ENCODE measurements at regions not wholly inside any gene's neighbourhood (a gene's known extent, or its start where the extent isn't known, plus 50 kb on each side); places are given as distances from the start of the nearest gene placed in this dataset.

DNA sequence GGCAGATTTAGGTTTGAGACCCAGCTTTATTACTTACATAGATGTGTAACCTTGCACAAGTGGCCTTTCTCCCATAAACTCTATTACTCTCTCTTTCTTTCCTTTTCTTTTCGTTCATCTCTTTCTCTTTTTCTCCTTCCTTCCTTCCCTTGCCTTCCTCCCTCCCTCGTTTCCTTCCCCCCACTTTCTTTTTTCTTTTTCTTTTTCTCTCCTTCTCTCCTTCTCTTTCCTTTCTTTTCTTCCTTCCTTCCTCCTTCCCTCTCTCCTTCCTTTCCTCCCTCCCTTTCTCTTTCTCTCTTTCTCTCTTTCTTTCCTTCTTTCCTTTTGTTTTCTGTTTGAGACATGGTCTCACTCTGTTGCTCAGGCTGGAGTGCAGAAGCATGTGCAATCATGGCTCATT, 526.4 kb upstream of the CXorf51A start:
- ChIA-PET CTCF (no interaction called here), POLR2A (ENCODE audit: unreplicated experiment) (no interaction called here)
- no peak overlapping the region for H3K27ac ChIP-seq
- intact Hi-C loops (cut with micrococcal nuclease; ENCODE audit: unreplicated experiment) = no loop called here
- H3K79me2 ChIP-seq (ENCODE audit: low read depth) = no peaks in the 10 kb centered on the region
- no peaks in the 10 kb centered on the region for H3K9me3 ChIP-seq (ENCODE audit: insufficient read depth, low read depth)
- no peak for TF ChIP-seq EZH2 (IDR thresholded peaks at IDR 0.05; ENCODE audit: low read depth)
- no peak for TF ChIP-seq CTCF (conservative IDR thresholded peaks at IDR 0.05)
- H4K20me1 ChIP-seq (ENCODE audit: insufficient read depth) = peaks cover 5% of the 10 kb centered on the region; the same call in 1 of the 2 replicates
- H3K9me2 ChIP-seq (ENCODE audit: insufficient read depth) = no peaks in the 10 kb centered on the region
- H3K4me2 ChIP-seq = no peak overlapping the region
- no TSS peak for BruUV-seq (replicated peaks)
- H3K4me1 ChIP-seq (replicated peaks; ENCODE audit: insufficient read depth) = no peaks in the 10 kb centered on the region
- DNase-seq = no peak
- H3F3A ChIP-seq (ENCODE audit: insufficient read depth, low read depth) = no peaks in the 10 kb centered on the region
- H3K4me3 ChIP-seq = no peak overlapping the region
- no peak overlapping the region for H2AFZ ChIP-seq
- no peaks in the 10 kb centered on the region for H3K36me3 ChIP-seq (ENCODE audit: low read depth)
- peaks cover 21% of the 10 kb centered on the region for H3K27me3 ChIP-seq (ENCODE audit: insufficient read depth, low read depth)

GRCh38 chrX:147333821-147334220, 519.3 kb upstream of the CXorf51A start:
- Histone ChIP-seq H3K4me2 (no peak overlapping the region), H3K27ac (no peak overlapping the region), H3K9me2 (ENCODE audit: insufficient read depth) (no peaks in the 10 kb centered on the region), H4K20me1 (ENCODE audit: insufficient read depth) (no peaks in the 10 kb centered on the region), H3K4me3 (no peak overlapping the region), H3K9me3 (ENCODE audit: insufficient read depth, low read depth) (no peaks in the 10 kb centered on the region), H2AFZ (no peak overlapping the region), H3K79me2 (ENCODE audit: low read depth) (no peaks in the 10 kb centered on the region), H3K27me3 (ENCODE audit: insufficient read depth, low read depth) (no peaks in the 10 kb centered on the region; the same call in 1 of the 2 replicates), H3K4me1 (replicated peaks; ENCODE audit: insufficient read depth) (no peaks in the 10 kb centered on the region), H3F3A (ENCODE audit: insufficient read depth, low read depth) (no peaks in the 10 kb centered on the region), H3K36me3 (ENCODE audit: low read depth) (no peaks in the 10 kb centered on the region)
- DNase-seq = no peak
- BruUV-seq (replicated peaks) = no TSS peak
- ChIA-PET CTCF (no interaction called here), POLR2A (ENCODE audit: unreplicated experiment) (no interaction called here)
- intact Hi-C loops (cut with micrococcal nuclease; ENCODE audit: unreplicated experiment) = no loop called here
- TF ChIP-seq CTCF (conservative IDR thresholded peaks at IDR 0.05) = no peak
- TF ChIP-seq EZH2 (IDR thresholded peaks at IDR 0.05; ENCODE audit: low read depth) = no peak

- no peak overlapping the region for H3K4me2 ChIP-seq
- DNase-seq = no peak
- H3K9me2 ChIP-seq (ENCODE audit: insufficient read depth) = no peaks in the 10 kb centered on the region
- H3K36me3 ChIP-seq (ENCODE audit: low read depth) = no peaks in the 10 kb centered on the region
- H3K79me2 ChIP-seq (ENCODE audit: low read depth) = no peaks in the 10 kb centered on the region
- no peaks in the 10 kb centered on the region for H3K9me3 ChIP-seq (ENCODE audit: insufficient read depth, low read depth)
- CTCF ChIA-PET = no interaction called here
- H3K4me3 ChIP-seq = no peak overlapping the region
- H3K27ac ChIP-seq = no peak overlapping the region
- no peak for TF ChIP-seq CTCF (conservative IDR thresholded peaks at IDR 0.05)
- no peak for TF ChIP-seq EZH2 (IDR thresholded peaks at IDR 0.05; ENCODE audit: low read depth)
- POLR2A ChIA-PET (ENCODE audit: unreplicated experiment) = no interaction called here
- no peak overlapping the region for H2AFZ ChIP-seq
- intact Hi-C loops (cut with micrococcal nuclease; ENCODE audit: unreplicated experiment) = no loop called here
- H3K4me1 ChIP-seq (replicated peaks; ENCODE audit: insufficient read depth) = no peaks in the 10 kb centered on the region
- no peaks in the 10 kb centered on the region for H3F3A ChIP-seq (ENCODE audit: insufficient read depth, low read depth)
- no peaks in the 10 kb centered on the region; the same call in 1 of the 2 replicates for H4K20me1 ChIP-seq (ENCODE audit: insufficient read depth)
- no TSS peak for BruUV-seq (replicated peaks)
- H3K27me3 ChIP-seq (ENCODE audit: insufficient read depth, low read depth) = peaks cover 10% of the 10 kb centered on the region; the same call in 1 of the 2 replicates
Observed at GRCh38 chrX:147322496-147322895, 508.0 kb upstream of the CXorf51A start.

Measured in PC-9 (cell line).